OCI-M1 (cell line): ENCODE measurements at regions not wholly inside any gene's neighbourhood (a gene's known extent, or its start where the extent isn't known, plus 50 kb on each side); places are given as distances from the start of the nearest gene placed in this dataset.

Source experiments
- DNase-seq: peaks from one replicate; lab custom pipeline; 2025; lab: John Stamatoyannopoulos, UW

GRCh38 chr3:78003090-78003489 lies 963.2 kb downstream of the ROBO2 start:
- DNase-seq: no peak

GRCh38 chr3:78004571-78004970 lies 964.7 kb downstream of the ROBO2 start:
- no peak for DNase-seq

GRCh38 chr3:78013653-78014052 lies 973.8 kb downstream of the ROBO2 start:
- no peak for DNase-seq

GRCh38 chr3:78015856-78016255 lies 976.0 kb downstream of the ROBO2 start:
- DNase-seq: no peak

- no peak for DNase-seq
Observed at GRCh38 chr3:78021710-78022109, 981.8 kb downstream of the ROBO2 start.

- DNase-seq: no peak
Observed at GRCh38 chr3:78022232-78022631, 982.3 kb downstream of the ROBO2 start.

GRCh38 chr3:78023257-78023656 lies 983.4 kb downstream of the ROBO2 start:
- DNase-seq: no peak

- DNase-seq: no peak
Observed at GRCh38 chr3:78025916-78026315, 986.0 kb downstream of the ROBO2 start.

- no peak for DNase-seq
Observed at GRCh38 chr3:78026318-78026828, 986.5 kb downstream of the ROBO2 start.

- DNase-seq: no peak
Observed at GRCh38 chr3:78029775-78030174, 989.9 kb downstream of the ROBO2 start.

GRCh38 chr3:78035131-78035641 lies 995.3 kb downstream of the ROBO2 start:
- peak; percentile 32 for DNase-seq

- no peak for DNase-seq
Observed at GRCh38 chr3:78041486-78041885, 1001.6 kb downstream of the ROBO2 start.

GRCh38 chr3:78046566-78046965 lies 1006.7 kb downstream of the ROBO2 start:
- DNase-seq: no peak

GRCh38 chr3:78048698-78049097 lies 1008.8 kb downstream of the ROBO2 start:
- peak; percentile 28 for DNase-seq

- no peak for DNase-seq
Observed at GRCh38 chr3:78049521-78049920, 1009.6 kb downstream of the ROBO2 start.

GRCh38 chr3:78050276-78051065 lies 1010.6 kb downstream of the ROBO2 start:
- DNase-seq: no peak

- DNase-seq: no peak
Observed at GRCh38 chr3:78052746-78053145, 1012.8 kb downstream of the ROBO2 start.

- no peak for DNase-seq
Observed at GRCh38 chr3:78066287-78066686, 1026.4 kb downstream of the ROBO2 start.

- DNase-seq: no peak
Observed at GRCh38 chr3:78070188-78070587, 1030.3 kb downstream of the ROBO2 start.

GRCh38 chr3:78076379-78076778 lies 1036.5 kb downstream of the ROBO2 start:
- no peak for DNase-seq

GRCh38 chr3:78077178-78077577 lies 1037.3 kb downstream of the ROBO2 start:
- no peak for DNase-seq

GRCh38 chr3:78077842-78078241 lies 1037.9 kb downstream of the ROBO2 start:
- no peak for DNase-seq

GRCh38 chr3:78079514-78079913 lies 1039.6 kb downstream of the ROBO2 start:
- no peak for DNase-seq

- DNase-seq: peak; percentile 3
Observed at GRCh38 chr3:78086150-78086549, 1046.3 kb downstream of the ROBO2 start.
